ENCODE measurements at regions not wholly inside any gene's neighbourhood (a gene's known extent, or its start where the extent isn't known, plus 50 kb on each side); places are given as distances from the start of the nearest gene placed in this dataset.

- Mint-ChIP-seq H3K27me3 (ENCODE audit: low read depth) (peaks cover 46% of the 10 kb centered on the region), H3K27ac (no peak overlapping the region), H3K4me3 (no peak overlapping the region), H3K9me3 (no peaks in the 10 kb centered on the region), H3K4me1 (no peaks in the 10 kb centered on the region), H3K36me3 (no peaks in the 10 kb centered on the region)
- TF ChIP-seq CTCF (IDR thresholded peaks at IDR 0.05; ENCODE audit: unreplicated experiment), result no peak
- peak in 1 of 2 experiments; percentile 36 for DNase-seq (ENCODE audit: low spot score in 2 of 2, unreplicated experiment in 2 of 2)
Measured at GRCh38 chr1:36542962-36543515, 60.3 kb upstream of the CSF3R start.

- Mint-ChIP-seq H3K36me3 (no peaks in the 10 kb centered on the region), H3K4me3 (no peak overlapping the region), H3K9me3 (no peaks in the 10 kb centered on the region), H3K4me1 (no peaks in the 10 kb centered on the region), H3K27ac (no peak overlapping the region), H3K27me3 (ENCODE audit: low read depth) (peaks cover 46% of the 10 kb centered on the region)
- peak in 1 of 2 experiments; percentile 17 for DNase-seq (ENCODE audit: low spot score in 2 of 2, unreplicated experiment in 2 of 2)
- TF ChIP-seq CTCF (IDR thresholded peaks at IDR 0.05; ENCODE audit: unreplicated experiment), result no peak
Measured at GRCh38 chr1:36542024-36542961, 59.6 kb upstream of the CSF3R start.

- Mint-ChIP-seq H3K27ac (no peak overlapping the region), H3K36me3 (no peaks in the 10 kb centered on the region), H3K4me1 (no peaks in the 10 kb centered on the region), H3K4me3 (no peak overlapping the region), H3K27me3 (ENCODE audit: low read depth) (peaks cover 51% of the 10 kb centered on the region), H3K9me3 (no peaks in the 10 kb centered on the region)
- TF ChIP-seq CTCF (IDR thresholded peaks at IDR 0.05; ENCODE audit: unreplicated experiment), result no peak
- DNase-seq (ENCODE audit: low spot score in 2 of 2, unreplicated experiment in 2 of 2), result no peak
Measured at GRCh38 chr1:36540056-36540455, 57.3 kb upstream of the CSF3R start.

GRCh38 chr1:36539526-36539925, 56.8 kb upstream of the CSF3R start:
- peaks cover 56% of the 10 kb centered on the region for H3K27me3 Mint-ChIP-seq (ENCODE audit: low read depth)
- no peaks in the 10 kb centered on the region for H3K4me1 Mint-ChIP-seq
- H3K36me3 Mint-ChIP-seq, result no peaks in the 10 kb centered on the region
- TF ChIP-seq CTCF (IDR thresholded peaks at IDR 0.05; ENCODE audit: unreplicated experiment), result no peak
- no peak overlapping the region for H3K4me3 Mint-ChIP-seq
- no peak overlapping the region for H3K27ac Mint-ChIP-seq
- DNase-seq (ENCODE audit: low spot score in 2 of 2, unreplicated experiment in 2 of 2), result no peak
- H3K9me3 Mint-ChIP-seq, result no peaks in the 10 kb centered on the region

GRCh38 chr1:36537991-36538390, 55.3 kb upstream of the CSF3R start:
- no peak for DNase-seq (ENCODE audit: low spot score in 2 of 2, unreplicated experiment in 2 of 2)
- TF ChIP-seq CTCF (IDR thresholded peaks at IDR 0.05; ENCODE audit: unreplicated experiment), result no peak
- Mint-ChIP-seq H3K9me3 (peaks cover 3% of the 10 kb centered on the region), H3K36me3 (no peaks in the 10 kb centered on the region), H3K4me3 (no peak overlapping the region), H3K4me1 (no peaks in the 10 kb centered on the region), H3K27ac (no peak overlapping the region), H3K27me3 (ENCODE audit: low read depth) (peaks cover 64% of the 10 kb centered on the region)
